Neural cell (in vitro differentiated cells): ENCODE measurements at regions not wholly inside any gene's neighbourhood (a gene's known extent, or its start where the extent isn't known, plus 50 kb on each side); places are given as distances from the start of the nearest gene placed in this dataset.

Experiments
- H2AFZ ChIP-seq: fragments of 200-600, 300-800 bp; sonication (generic), shearing (Covaris generic); 2 replicates; pipeline ENCODE4 v1.6.0; 2014; ENCODE audit warnings: low read depth, mild to moderate bottlenecking, antibody characterized with exemption, low read length, moderate library complexity
- H3F3A ChIP-seq: fragments of 200-600 bp; shearing (Covaris generic); 2 replicates; pipeline ENCODE4 v1.6.1; 2016; ENCODE audit warnings: mild to moderate bottlenecking, moderate library complexity, mixed read lengths, antibody characterized with exemption, low read length; ENCODE audit not compliant: insufficient read depth, poor library complexity, severe bottlenecking
- H3K27ac ChIP-seq: fragments of 200-600, 300-800 bp; sonication (generic), shearing (Covaris generic); 2 replicates; pipeline ENCODE4 v1.5.1; 2014; ENCODE audit warnings: mild to moderate bottlenecking, low read length, moderate library complexity
- H3K27me3 ChIP-seq: fragments of 300-800, 200-600 bp; sonication (generic), shearing (Covaris generic); 2 replicates; pipeline ENCODE4 v1.6.0; 2014; ENCODE audit warnings: mild to moderate bottlenecking, low read depth, low read length, moderate library complexity; ENCODE audit not compliant: insufficient read depth
- H3K36me3 ChIP-seq: fragments of 300-800, 200-600 bp; sonication (generic), shearing (Covaris generic); 2 replicates; pipeline ENCODE4 v1.5.1; 2014; ENCODE audit warnings: mild to moderate bottlenecking, antibody characterized with exemption, low read length, moderate library complexity; ENCODE audit not compliant: insufficient read depth
- H3K4me2 ChIP-seq: fragments of 300-800, 200-600 bp; sonication (generic), shearing (Covaris generic); 2 replicates; pipeline ENCODE4 v1.6.0; 2014; ENCODE audit warnings: mild to moderate bottlenecking, low read length
- H3K4me3 ChIP-seq: fragments of 300-800, 200-600 bp; sonication (generic), shearing (Covaris generic); 2 replicates; pipeline ENCODE4 v1.5.1; 2014; ENCODE audit warnings: mild to moderate bottlenecking, low read length, moderate library complexity
- H3K79me2 ChIP-seq: fragments of 200-600 bp; shearing (Covaris generic); replicated peaks from 2 replicates; pipeline ENCODE4 v1.6.0; 2014; ENCODE audit warnings: mild to moderate bottlenecking, low read length, moderate library complexity; ENCODE audit not compliant: insufficient read depth
- H3K9ac ChIP-seq: fragments of 300-800, 200-600 bp; sonication (generic), shearing (Covaris generic); 2 replicates; pipeline ENCODE4 v1.6.1; 2016; ENCODE audit warnings: mild to moderate bottlenecking, low read length, mixed read lengths
- H3K9me2 ChIP-seq: fragments of 200-600 bp; shearing (Covaris generic); 2 replicates; pipeline ENCODE4 v1.6.1; 2016; ENCODE audit warnings: mild to moderate bottlenecking, low read length, mixed read lengths; ENCODE audit not compliant: insufficient read depth
- H3K9me3 ChIP-seq: fragments of 200-600, 300-800 bp; sonication (generic), shearing (Covaris generic); 2 replicates; pipeline ENCODE4 v1.6.1; 2016; ENCODE audit warnings: mild to moderate bottlenecking, mixed run types, low read length, moderate library complexity, mixed read lengths
- H4K20me1 ChIP-seq: fragments of 200-600 bp; shearing (Covaris generic); 2 replicates; pipeline ENCODE4 v1.6.1; 2016; ENCODE audit warnings: mild to moderate bottlenecking, mixed run types; ENCODE audit not compliant: insufficient read depth
- EP300 ChIP-seq: fragments of 450-650 bp; conservative IDR thresholded peaks from 2 replicates; pipeline ENCODE4 v1.6.1; 2014; ENCODE audit warnings: antibody characterized with exemption, mild to moderate bottlenecking, moderate library complexity; ENCODE audit not compliant: poor library complexity, severe bottlenecking
- EZH2 ChIP-seq: fragments of 200-600, 300-800 bp; shearing (Covaris generic), sonication (generic); IDR thresholded peaks from 2 replicates; pipeline ENCODE4 v1.6.1; 2014; ENCODE audit warnings: antibody characterized with exemption, low read length, borderline replicate concordance, mild to moderate bottlenecking; ENCODE audit not compliant: insufficient read depth, poor library complexity, severe bottlenecking
- MXI1 ChIP-seq: fragments of 450-650 bp; conservative IDR thresholded peaks from 2 replicates; pipeline ENCODE4 v1.6.1; 2014; ENCODE audit warnings: antibody characterized with exemption, mild to moderate bottlenecking; ENCODE audit not compliant: poor library complexity, severe bottlenecking
- POLR2AphosphoS5 ChIP-seq: IDR thresholded peaks from 2 replicates; pipeline ENCODE4 v1.6.1; 2012
- RAD21 ChIP-seq: fragments of 450-650 bp; conservative IDR thresholded peaks from 2 replicates; pipeline ENCODE4 v1.6.1; 2014; ENCODE audit warnings: antibody characterized with exemption, mild to moderate bottlenecking, moderate library complexity
- SMC3 ChIP-seq: fragments of 450-650 bp; conservative IDR thresholded peaks from 2 replicates; pipeline ENCODE4 v1.6.1; 2014; ENCODE audit warnings: antibody characterized with exemption, mild to moderate bottlenecking, moderate library complexity; ENCODE audit not compliant: poor library complexity
- TAF1 ChIP-seq: IDR thresholded peaks from 2 replicates; pipeline ENCODE4 v1.6.1; 2012; ENCODE audit warnings: low read depth
- TF ChIP-seq, protein P1 (sequence below): fragments of 450-650 bp; IDR thresholded peaks from 2 replicates; pipeline ENCODE4 v1.5.1; 2014; ENCODE audit warnings: antibody characterized with exemption, mild to moderate bottlenecking, moderate library complexity; ENCODE audit not compliant: poor library complexity, severe bottlenecking
- TF ChIP-seq, protein P2 (sequence below): IDR thresholded peaks from 2 replicates; pipeline ENCODE4 v1.6.1; 2012; ENCODE audit warnings: borderline replicate concordance

DNA sequence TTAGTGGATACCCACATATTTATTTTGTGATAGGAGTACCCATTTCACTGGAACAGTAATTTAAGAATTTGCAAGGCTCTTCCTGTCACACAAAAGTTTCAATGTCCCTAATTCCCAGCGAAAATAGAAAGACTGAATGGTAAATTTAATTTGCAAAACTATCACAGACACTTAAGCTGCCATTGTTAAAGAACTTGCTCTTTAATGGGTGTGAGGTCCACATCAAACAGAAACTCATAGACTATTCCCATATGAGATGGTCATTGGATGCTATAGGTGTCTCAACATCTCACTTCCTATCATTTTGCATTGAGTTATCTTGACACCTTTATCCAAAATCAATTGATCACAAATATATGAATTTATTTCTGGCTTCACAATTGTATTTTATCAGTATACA is 415.9 kb downstream of the GPAM start:
- Histone ChIP-seq H3K27ac (no peak overlapping the region), H3K9me2 (no peaks in the 10 kb centered on the region), H3K9me3 (no peaks in the 10 kb centered on the region), H3K9ac (no peak overlapping the region), H3K79me2 (no peaks in the 10 kb centered on the region), H4K20me1 (no peaks in the 10 kb centered on the region), H3K36me3 (no peaks in the 10 kb centered on the region), H3F3A (no peaks in the 10 kb centered on the region), H3K4me3 (no peak overlapping the region), H3K4me2 (no peak overlapping the region), H2AFZ (no peak overlapping the region), H3K27me3 (no peaks in the 10 kb centered on the region)
- TF ChIP-seq, protein P1, sequence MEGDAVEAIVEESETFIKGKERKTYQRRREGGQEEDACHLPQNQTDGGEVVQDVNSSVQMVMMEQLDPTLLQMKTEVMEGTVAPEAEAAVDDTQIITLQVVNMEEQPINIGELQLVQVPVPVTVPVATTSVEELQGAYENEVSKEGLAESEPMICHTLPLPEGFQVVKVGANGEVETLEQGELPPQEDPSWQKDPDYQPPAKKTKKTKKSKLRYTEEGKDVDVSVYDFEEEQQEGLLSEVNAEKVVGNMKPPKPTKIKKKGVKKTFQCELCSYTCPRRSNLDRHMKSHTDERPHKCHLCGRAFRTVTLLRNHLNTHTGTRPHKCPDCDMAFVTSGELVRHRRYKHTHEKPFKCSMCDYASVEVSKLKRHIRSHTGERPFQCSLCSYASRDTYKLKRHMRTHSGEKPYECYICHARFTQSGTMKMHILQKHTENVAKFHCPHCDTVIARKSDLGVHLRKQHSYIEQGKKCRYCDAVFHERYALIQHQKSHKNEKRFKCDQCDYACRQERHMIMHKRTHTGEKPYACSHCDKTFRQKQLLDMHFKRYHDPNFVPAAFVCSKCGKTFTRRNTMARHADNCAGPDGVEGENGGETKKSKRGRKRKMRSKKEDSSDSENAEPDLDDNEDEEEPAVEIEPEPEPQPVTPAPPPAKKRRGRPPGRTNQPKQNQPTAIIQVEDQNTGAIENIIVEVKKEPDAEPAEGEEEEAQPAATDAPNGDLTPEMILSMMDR, result no peak
- no peak for TF ChIP-seq EZH2
- TF ChIP-seq MXI1, result no peak
- no peak for TF ChIP-seq SMC3
- no peak for TF ChIP-seq EP300
- no peak for TF ChIP-seq POLR2AphosphoS5

DNA sequence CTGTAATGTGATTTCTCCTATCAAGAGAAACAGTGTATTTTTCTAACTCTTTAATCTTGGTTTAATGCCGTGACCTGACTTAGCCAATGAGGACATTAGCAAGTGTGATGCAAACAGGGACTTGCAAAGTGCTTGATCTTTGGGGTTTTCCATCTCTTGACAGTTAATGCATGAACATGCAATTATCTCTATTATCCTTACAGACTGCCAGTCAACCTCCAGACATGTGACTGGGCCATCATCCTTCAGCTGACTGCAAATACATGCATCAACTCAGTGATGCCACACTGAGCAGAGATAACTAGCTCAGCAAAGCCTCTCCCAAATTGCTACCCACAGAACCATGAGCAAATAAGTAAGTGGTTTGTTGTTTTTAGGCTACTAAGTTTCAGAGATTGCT is 409.6 kb downstream of the GPAM start:
- Histone ChIP-seq H3F3A (peaks cover 6% of the 10 kb centered on the region), H3K27me3 (no peaks in the 10 kb centered on the region), H3K4me2 (peak overlapping the region; percentile 26), H3K79me2 (no peaks in the 10 kb centered on the region), H2AFZ (no peak overlapping the region), H3K36me3 (no peaks in the 10 kb centered on the region), H3K9me2 (no peaks in the 10 kb centered on the region), H3K9me3 (no peaks in the 10 kb centered on the region), H3K27ac (peak overlapping the region; percentile 71), H4K20me1 (no peaks in the 10 kb centered on the region), H3K4me3 (peak overlapping the region; percentile 14), H3K9ac (no peak overlapping the region)
- TF ChIP-seq TAF1 (no peak), RAD21 (no peak), POLR2AphosphoS5 (peak; percentile 83), MXI1 (no peak), SMC3 (peak; percentile 28), EP300 (peak; percentile 96), EZH2 (no peak)
- TF ChIP-seq, protein P1, result no peak
- TF ChIP-seq, protein P2, sequence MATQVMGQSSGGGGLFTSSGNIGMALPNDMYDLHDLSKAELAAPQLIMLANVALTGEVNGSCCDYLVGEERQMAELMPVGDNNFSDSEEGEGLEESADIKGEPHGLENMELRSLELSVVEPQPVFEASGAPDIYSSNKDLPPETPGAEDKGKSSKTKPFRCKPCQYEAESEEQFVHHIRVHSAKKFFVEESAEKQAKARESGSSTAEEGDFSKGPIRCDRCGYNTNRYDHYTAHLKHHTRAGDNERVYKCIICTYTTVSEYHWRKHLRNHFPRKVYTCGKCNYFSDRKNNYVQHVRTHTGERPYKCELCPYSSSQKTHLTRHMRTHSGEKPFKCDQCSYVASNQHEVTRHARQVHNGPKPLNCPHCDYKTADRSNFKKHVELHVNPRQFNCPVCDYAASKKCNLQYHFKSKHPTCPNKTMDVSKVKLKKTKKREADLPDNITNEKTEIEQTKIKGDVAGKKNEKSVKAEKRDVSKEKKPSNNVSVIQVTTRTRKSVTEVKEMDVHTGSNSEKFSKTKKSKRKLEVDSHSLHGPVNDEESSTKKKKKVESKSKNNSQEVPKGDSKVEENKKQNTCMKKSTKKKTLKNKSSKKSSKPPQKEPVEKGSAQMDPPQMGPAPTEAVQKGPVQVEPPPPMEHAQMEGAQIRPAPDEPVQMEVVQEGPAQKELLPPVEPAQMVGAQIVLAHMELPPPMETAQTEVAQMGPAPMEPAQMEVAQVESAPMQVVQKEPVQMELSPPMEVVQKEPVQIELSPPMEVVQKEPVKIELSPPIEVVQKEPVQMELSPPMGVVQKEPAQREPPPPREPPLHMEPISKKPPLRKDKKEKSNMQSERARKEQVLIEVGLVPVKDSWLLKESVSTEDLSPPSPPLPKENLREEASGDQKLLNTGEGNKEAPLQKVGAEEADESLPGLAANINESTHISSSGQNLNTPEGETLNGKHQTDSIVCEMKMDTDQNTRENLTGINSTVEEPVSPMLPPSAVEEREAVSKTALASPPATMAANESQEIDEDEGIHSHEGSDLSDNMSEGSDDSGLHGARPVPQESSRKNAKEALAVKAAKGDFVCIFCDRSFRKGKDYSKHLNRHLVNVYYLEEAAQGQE, result peak; percentile 42
